ENCODE measurements at regions not wholly inside any gene's neighbourhood (a gene's known extent, or its start where the extent isn't known, plus 50 kb on each side); places are given as distances from the start of the nearest gene placed in this dataset.

DNA sequence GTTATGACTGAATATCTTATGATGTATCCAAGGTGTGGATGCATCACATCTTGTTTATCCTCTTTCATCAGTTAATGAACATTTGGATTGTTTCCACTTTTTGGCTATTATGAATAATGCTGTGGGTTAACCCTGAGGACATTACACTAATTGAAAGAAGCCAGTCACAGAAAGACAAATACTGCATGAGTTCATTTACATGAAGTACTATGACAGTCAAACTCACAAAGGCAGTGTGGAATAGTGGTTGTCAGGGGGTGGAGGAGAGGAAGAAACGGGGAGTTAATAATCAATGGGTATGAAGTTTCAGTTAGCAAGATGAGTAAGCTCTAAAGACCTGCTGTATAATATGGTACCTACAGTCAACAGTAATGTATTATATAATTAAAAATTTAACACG lies 409.4 kb upstream of the CTNND2 start:
- H3K9ac ChIP-seq (ENCODE audit: insufficient read depth in 1 of 2, low read length in 2 of 2): no peak overlapping the region
- no peaks in the 10 kb centered on the region for H3K9me3 ChIP-seq (ENCODE audit: control insufficient read depth in 4 of 4, insufficient read depth in 3 of 4, low read length in 3 of 4)
- no peaks in the 10 kb centered on the region for H3K4me1 ChIP-seq (ENCODE audit: control insufficient read depth in 5 of 5, insufficient read depth in 5 of 5, low read length in 5 of 5)
- TF ChIP-seq, protein P1, sequence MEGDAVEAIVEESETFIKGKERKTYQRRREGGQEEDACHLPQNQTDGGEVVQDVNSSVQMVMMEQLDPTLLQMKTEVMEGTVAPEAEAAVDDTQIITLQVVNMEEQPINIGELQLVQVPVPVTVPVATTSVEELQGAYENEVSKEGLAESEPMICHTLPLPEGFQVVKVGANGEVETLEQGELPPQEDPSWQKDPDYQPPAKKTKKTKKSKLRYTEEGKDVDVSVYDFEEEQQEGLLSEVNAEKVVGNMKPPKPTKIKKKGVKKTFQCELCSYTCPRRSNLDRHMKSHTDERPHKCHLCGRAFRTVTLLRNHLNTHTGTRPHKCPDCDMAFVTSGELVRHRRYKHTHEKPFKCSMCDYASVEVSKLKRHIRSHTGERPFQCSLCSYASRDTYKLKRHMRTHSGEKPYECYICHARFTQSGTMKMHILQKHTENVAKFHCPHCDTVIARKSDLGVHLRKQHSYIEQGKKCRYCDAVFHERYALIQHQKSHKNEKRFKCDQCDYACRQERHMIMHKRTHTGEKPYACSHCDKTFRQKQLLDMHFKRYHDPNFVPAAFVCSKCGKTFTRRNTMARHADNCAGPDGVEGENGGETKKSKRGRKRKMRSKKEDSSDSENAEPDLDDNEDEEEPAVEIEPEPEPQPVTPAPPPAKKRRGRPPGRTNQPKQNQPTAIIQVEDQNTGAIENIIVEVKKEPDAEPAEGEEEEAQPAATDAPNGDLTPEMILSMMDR (IDR thresholded peaks at IDR 0.05; ENCODE audit: control extremely low read depth, extremely low read depth): no peak
- ATAC-seq (ENCODE audit: insufficient read depth, low FRiP score) (no peak), DNase-seq (no peak)
- 79 to 84% methylated on average over 2 of the region's 2 CpGs for WGBS, 2 donors
- no peak overlapping the region for H3K27ac ChIP-seq (ENCODE audit: low read depth in 1 of 2, low read length in 1 of 2)
- H3K4me3 ChIP-seq: no peak overlapping the region
- H3K36me3 ChIP-seq (ENCODE audit: control insufficient read depth in 4 of 4, insufficient read depth in 4 of 4, low read length in 4 of 4): no peaks in the 10 kb centered on the region
- H3K27me3 ChIP-seq (ENCODE audit: control insufficient read depth in 3 of 3, insufficient read depth in 3 of 3, low read length in 2 of 3): no peaks in the 10 kb centered on the region

DNA sequence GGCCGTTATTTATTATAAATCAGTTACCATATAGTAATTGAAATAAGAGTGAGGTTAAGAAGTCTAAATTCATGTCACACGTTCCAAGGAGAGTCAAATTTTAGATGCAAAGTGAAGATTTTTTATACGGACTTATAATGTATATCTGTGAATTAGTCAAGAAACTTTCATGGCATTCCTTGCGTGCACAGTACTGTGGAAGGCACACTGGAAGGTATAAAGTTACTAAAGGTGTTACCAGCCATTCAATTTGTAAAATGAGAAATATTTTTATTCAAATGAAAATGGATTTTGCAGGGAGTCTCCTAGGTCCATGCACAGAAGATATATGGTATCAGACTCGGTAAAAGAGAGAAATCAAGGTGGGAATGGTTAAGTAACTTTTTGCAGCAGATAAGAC lies 408.1 kb upstream of the CTNND2 start:
- TF ChIP-seq, protein P1 (IDR thresholded peaks at IDR 0.05; ENCODE audit: control extremely low read depth, extremely low read depth): no peak
- ATAC-seq (ENCODE audit: insufficient read depth, low FRiP score): no peak
- no peak for DNase-seq
- 84 to 89% methylated on average over 5 of the region's 5 CpGs for WGBS, 2 donors
- H3K36me3 ChIP-seq (ENCODE audit: control insufficient read depth in 4 of 4, insufficient read depth in 4 of 4, low read length in 4 of 4): no peaks in the 10 kb centered on the region
- H3K27me3 ChIP-seq (ENCODE audit: control insufficient read depth in 3 of 3, insufficient read depth in 3 of 3, low read length in 2 of 3): no peaks in the 10 kb centered on the region
- H3K9ac ChIP-seq (ENCODE audit: insufficient read depth in 1 of 2, low read length in 2 of 2): no peak overlapping the region
- H3K9me3 ChIP-seq (ENCODE audit: control insufficient read depth in 4 of 4, insufficient read depth in 3 of 4, low read length in 3 of 4): no peaks in the 10 kb centered on the region
- H3K4me1 ChIP-seq (ENCODE audit: control insufficient read depth in 5 of 5, insufficient read depth in 5 of 5, low read length in 5 of 5): no peaks in the 10 kb centered on the region
- no peak overlapping the region for H3K4me3 ChIP-seq
- no peak overlapping the region for H3K27ac ChIP-seq (ENCODE audit: low read depth in 1 of 2, low read length in 1 of 2)

GRCh38 chr5:12294151-12294550 lies 389.9 kb upstream of the CTNND2 start:
- H3K4me3 ChIP-seq: no peak overlapping the region
- H3K4me1 ChIP-seq (ENCODE audit: control insufficient read depth in 5 of 5, insufficient read depth in 5 of 5, low read length in 5 of 5): no peaks in the 10 kb centered on the region
- H3K9me3 ChIP-seq (ENCODE audit: control insufficient read depth in 4 of 4, insufficient read depth in 3 of 4, low read length in 3 of 4): peaks cover 0 to 7% (median 0%) of the 10 kb centered on the region in 4 donors
- ATAC-seq (ENCODE audit: insufficient read depth, low FRiP score) (no peak), DNase-seq (no peak)
- H3K27ac ChIP-seq (ENCODE audit: low read depth in 1 of 2, low read length in 1 of 2): no peak overlapping the region
- H3K27me3 ChIP-seq (ENCODE audit: control insufficient read depth in 3 of 3, insufficient read depth in 3 of 3, low read length in 2 of 3): no peaks in the 10 kb centered on the region
- no peak overlapping the region for H3K9ac ChIP-seq (ENCODE audit: insufficient read depth in 1 of 2, low read length in 2 of 2)
- no peaks in the 10 kb centered on the region for H3K36me3 ChIP-seq (ENCODE audit: control insufficient read depth in 4 of 4, insufficient read depth in 4 of 4, low read length in 4 of 4)
- TF ChIP-seq, protein P1 (IDR thresholded peaks at IDR 0.05; ENCODE audit: control extremely low read depth, extremely low read depth): no peak
- 81 to 91% methylated on average over 4 of the region's 4 CpGs for WGBS, 2 donors

DNA sequence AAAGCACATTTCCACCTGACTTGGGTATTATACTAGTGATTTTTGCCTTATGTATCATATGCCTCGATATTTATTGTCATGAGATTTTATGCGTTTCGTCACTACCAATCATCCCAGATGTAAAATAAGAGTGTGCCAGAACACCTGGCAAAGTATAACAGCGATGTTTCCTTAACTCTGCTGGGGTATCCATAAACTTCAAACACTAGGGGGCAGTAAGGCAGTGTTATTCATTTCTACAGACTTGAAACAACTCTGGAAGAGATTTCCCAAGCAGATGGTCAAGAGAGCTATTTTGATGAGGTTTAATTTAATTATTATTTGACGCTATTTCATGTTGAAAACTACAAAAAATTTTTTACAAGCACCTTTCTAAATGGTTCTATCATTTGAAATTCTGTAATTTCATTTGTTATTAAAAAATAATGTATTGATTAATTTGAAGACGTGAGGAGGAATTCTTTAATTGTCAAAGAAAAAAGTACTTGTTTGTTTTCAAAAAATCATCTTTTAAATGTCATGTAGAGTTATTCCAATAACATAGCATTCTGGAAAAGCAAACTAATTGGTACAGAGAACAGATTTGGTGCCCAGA lies 388.5 kb upstream of the CTNND2 start:
- peak in 1 of 3 donors; percentile 6 for DNase-seq
- H3K36me3 ChIP-seq (ENCODE audit: control insufficient read depth in 4 of 4, insufficient read depth in 4 of 4, low read length in 4 of 4): no peaks in the 10 kb centered on the region
- WGBS, 2 donors: 36 to 37% methylated on average over 6 of the region's 6 CpGs
- no peak overlapping the region for H3K9ac ChIP-seq (ENCODE audit: insufficient read depth in 1 of 2, low read length in 2 of 2)
- H3K27ac ChIP-seq (ENCODE audit: low read depth in 1 of 2, low read length in 1 of 2): no peak overlapping the region
- no peak for ATAC-seq (ENCODE audit: insufficient read depth, low FRiP score)
- H3K4me1 ChIP-seq (ENCODE audit: control insufficient read depth in 5 of 5, insufficient read depth in 5 of 5, low read length in 5 of 5): no peaks in the 10 kb centered on the region
- peaks cover 0 to 7% (median 0%) of the 10 kb centered on the region in 4 donors for H3K9me3 ChIP-seq (ENCODE audit: control insufficient read depth in 4 of 4, insufficient read depth in 3 of 4, low read length in 3 of 4)
- TF ChIP-seq, protein P1 (IDR thresholded peaks at IDR 0.05; ENCODE audit: control extremely low read depth, extremely low read depth): no peak
- H3K4me3 ChIP-seq: no peak overlapping the region
- H3K27me3 ChIP-seq (ENCODE audit: control insufficient read depth in 3 of 3, insufficient read depth in 3 of 3, low read length in 2 of 3): no peaks in the 10 kb centered on the region

Data from lung (tissue), 11 donors.